H1 (cell line): ENCODE measurements at regions not wholly inside any gene's neighbourhood (a gene's known extent, or its start where the extent isn't known, plus 50 kb on each side); places are given as distances from the start of the nearest gene placed in this dataset.

Experiments used
- CTCF ChIP-seq, 3 experiments: IDR thresholded peaks; 1 replicate in 2 of 3; 2 replicates in 1 of 3; pipeline versions ENCODE4 v1.5.1 to v1.6.1; 2011; ENCODE audit warnings: low read length in 3 of 3, mild to moderate bottlenecking in 3 of 3, inconsistent platforms in 2 of 3, low read depth in 1 of 3, moderate library complexity in 1 of 3; ENCODE audit not compliant: insufficient read depth in 1 of 3; ENCODE audit errors: control extremely low read depth in 1 of 3
- EZH2 ChIP-seq: fragments of 200-600 bp; sonication (generic); IDR thresholded peaks from 2 replicates; pipeline ENCODE4 v1.7.1; 2012; ENCODE audit warnings: low read depth, mild to moderate bottlenecking, moderate library complexity, low read length, inconsistent platforms; ENCODE audit not compliant: severe bottlenecking
- GTF2F1 ChIP-seq: IDR thresholded peaks from 2 replicates; pipeline ENCODE4 v1.6.1; 2012; ENCODE audit warnings: low read depth, low read length, improper control_type of control experiment, borderline replicate concordance
- JUND ChIP-seq: IDR thresholded peaks from 2 replicates; pipeline ENCODE4 v1.6.1; 2011; ENCODE audit warnings: mild to moderate bottlenecking, improper control_type of control experiment, low read length
- POLR2A ChIP-seq, 2 experiments: IDR thresholded peaks; 1 replicate in 1 of 2; 2 replicates in 1 of 2; pipeline ENCODE4 v1.6.1; 2011; ENCODE audit warnings: low read depth in 2 of 2, low read length in 2 of 2, mild to moderate bottlenecking in 2 of 2; ENCODE audit errors: control extremely low read depth in 1 of 2
- POLR2AphosphoS5 ChIP-seq: IDR thresholded peaks from 2 replicates; pipeline ENCODE4 v1.6.1; 2011; ENCODE audit warnings: low read depth, low read length
- YY1 ChIP-seq: IDR thresholded peaks from 2 replicates; pipeline ENCODE4 v1.6.1; 2011; ENCODE audit warnings: low read depth, mild to moderate bottlenecking, low read length

DNA sequence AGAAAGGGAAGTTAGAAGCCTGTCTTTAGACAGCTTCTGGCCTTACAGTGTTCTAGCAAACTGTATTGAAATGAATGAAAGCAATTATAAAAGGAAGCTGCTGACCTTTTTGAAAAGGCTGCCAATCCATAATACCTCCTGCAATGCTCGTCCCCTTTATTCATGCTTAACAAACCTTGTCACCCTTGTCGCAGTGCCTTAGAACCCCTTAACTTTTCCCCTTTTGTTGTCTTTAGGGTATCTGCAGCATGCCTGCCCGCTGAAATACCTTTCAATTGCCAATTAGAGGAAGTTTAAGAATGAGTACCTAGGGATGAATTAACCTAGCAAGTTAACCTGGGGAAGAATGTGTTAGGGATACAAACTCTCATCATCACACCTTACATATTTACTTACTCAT, 731.2 kb downstream of the RERGL start:
- TF ChIP-seq CTCF (IDR thresholded peaks at IDR 0.05; ENCODE audit: control extremely low read depth in 1 of 3, insufficient read depth in 1 of 3, low read depth in 1 of 3, low read length in 3 of 3) (no peak), GTF2F1 (no peak), POLR2AphosphoS5 (no peak), JUND (no peak), EZH2 (no peak), YY1 (no peak), POLR2A (IDR thresholded peaks at IDR 0.05; ENCODE audit: control extremely low read depth in 1 of 2, low read depth in 2 of 2, low read length in 2 of 2) (no peak)
